ENCODE measurements at regions not wholly inside any gene's neighbourhood (a gene's known extent, or its start where the extent isn't known, plus 50 kb on each side); places are given as distances from the start of the nearest gene placed in this dataset.

DNA sequence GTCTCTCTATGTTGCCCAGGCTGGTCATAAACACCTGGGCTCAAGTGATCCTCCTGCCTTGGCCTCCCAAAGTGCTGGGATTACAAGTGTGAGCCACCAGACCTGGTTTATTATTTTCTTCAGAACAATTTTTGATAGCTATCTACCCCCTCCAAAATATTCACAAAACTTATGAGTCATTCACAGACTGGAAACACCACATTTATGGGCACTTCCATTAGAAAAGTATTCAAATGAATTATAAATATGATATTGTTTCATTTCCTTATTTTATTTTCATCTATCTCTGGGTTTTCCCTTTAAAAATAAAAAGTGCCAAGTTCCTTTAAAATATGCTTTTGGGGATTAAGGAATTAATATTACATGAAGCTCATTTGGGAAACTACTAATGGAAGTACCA is 58.8 kb upstream of the MSTN start:
- TF ChIP-seq CTCF (IDR thresholded peaks at IDR 0.05; ENCODE audit: control insufficient read depth, extremely low read depth, insufficient read depth) = no peak
- no peak for DNase-seq (ENCODE audit: low read depth)
- H3K4me3 ChIP-seq (ENCODE audit: low read depth, low read length) = no peak overlapping the region

DNA sequence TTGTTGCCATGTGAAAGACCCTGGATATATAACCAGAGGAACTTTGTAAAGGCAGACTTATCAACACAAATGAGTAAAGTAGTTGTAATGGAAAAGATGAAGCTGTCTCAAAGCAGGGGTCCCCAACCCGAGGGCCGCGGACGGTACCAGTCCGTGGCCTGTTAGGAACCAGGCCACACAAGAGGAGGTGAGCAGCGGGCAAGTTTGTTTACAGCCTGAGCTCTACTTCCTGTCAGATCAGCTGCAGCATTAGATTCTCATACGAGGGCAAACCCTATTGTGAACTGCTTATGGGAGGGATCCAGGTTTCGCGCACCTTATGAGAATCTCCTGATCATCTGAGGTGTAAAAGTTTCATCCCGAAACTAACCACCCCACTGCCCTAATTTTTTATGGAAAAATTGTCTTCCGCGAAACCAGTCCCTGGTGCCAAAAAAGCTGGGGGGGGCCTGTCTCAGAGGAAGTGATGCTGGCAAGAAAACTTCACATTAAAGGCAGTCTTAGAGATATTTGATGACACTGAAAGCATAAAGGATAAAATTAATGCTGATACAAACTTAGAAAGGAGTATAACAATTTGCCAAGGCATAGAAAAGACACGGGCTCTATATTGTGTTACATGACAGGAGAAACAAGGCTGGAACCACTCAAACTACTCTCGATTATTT is 57.5 kb upstream of the MSTN start:
- no peak overlapping the region for H3K4me3 ChIP-seq (ENCODE audit: low read depth, low read length)
- DNase-seq (ENCODE audit: low read depth) = no peak
- no peak for TF ChIP-seq CTCF (IDR thresholded peaks at IDR 0.05; ENCODE audit: control insufficient read depth, extremely low read depth, insufficient read depth)

DNA sequence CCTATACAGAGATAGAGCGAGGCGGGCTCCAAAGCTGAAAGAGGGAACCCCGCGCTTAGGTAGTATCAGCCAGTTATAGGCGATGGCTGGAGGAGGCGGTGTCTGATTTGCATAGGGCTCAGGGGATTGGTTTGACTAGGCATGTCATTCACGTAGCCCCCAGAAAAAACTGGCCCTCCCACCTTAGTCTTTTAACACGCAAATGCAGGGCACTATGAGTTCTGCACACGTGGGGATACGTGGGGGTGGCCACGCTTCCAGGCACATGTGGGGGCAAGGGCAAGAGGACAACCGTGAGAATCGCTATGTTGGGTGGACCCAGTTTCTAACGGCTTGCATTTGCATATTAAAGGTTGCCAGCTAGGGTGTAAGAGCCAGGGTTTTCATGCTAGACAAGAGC is 56.7 kb upstream of the MSTN start:
- H3K4me3 ChIP-seq (ENCODE audit: low read depth, low read length) = no peak overlapping the region
- DNase-seq (ENCODE audit: low read depth) = no peak
- TF ChIP-seq CTCF (IDR thresholded peaks at IDR 0.05; ENCODE audit: control insufficient read depth, extremely low read depth, insufficient read depth) = no peak

GRCh38 chr2:190117305-190117704 is 54.8 kb upstream of the MSTN start:
- TF ChIP-seq CTCF (IDR thresholded peaks at IDR 0.05; ENCODE audit: control insufficient read depth, extremely low read depth, insufficient read depth) = no peak
- no peak for DNase-seq (ENCODE audit: low read depth)
- no peak overlapping the region for H3K4me3 ChIP-seq (ENCODE audit: low read depth, low read length)

GRCh38 chr2:190113000-190113399 is 50.5 kb upstream of the MSTN start:
- no peak for TF ChIP-seq CTCF (IDR thresholded peaks at IDR 0.05; ENCODE audit: control insufficient read depth, extremely low read depth, insufficient read depth)
- no peak for DNase-seq (ENCODE audit: low read depth)

More at GRCh38 chr2:190113000-190113399, 50.5 kb upstream of the MSTN start:
- no peak overlapping the region for H3K4me3 ChIP-seq (ENCODE audit: low read depth, low read length)

Measured in LNCaP clone FGC (cell line).